ENCODE measurements at regions not wholly inside any gene's neighbourhood (a gene's known extent, or its start where the extent isn't known, plus 50 kb on each side); places are given as distances from the start of the nearest gene placed in this dataset.

DNA sequence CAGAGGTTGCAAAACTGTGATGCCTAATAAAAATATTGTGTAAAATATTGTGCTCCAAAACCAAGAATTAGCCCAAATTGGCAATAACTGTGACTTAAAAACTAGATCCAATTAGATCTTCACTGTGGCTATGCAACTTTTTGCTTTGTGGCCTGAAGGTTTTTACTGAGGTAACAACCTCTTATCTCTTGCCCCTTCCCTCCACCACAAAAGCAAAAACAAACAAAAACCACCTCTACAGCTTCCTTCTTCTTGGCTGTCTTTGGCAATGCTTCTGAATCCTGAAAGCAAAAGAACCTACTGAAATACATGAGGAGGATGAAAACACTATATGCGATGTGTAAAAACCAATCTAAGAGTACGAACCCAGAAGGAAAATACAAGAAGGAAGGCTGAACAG lies 226.7 kb upstream of the MBL2 start:
- TF ChIP-seq, protein P1, sequence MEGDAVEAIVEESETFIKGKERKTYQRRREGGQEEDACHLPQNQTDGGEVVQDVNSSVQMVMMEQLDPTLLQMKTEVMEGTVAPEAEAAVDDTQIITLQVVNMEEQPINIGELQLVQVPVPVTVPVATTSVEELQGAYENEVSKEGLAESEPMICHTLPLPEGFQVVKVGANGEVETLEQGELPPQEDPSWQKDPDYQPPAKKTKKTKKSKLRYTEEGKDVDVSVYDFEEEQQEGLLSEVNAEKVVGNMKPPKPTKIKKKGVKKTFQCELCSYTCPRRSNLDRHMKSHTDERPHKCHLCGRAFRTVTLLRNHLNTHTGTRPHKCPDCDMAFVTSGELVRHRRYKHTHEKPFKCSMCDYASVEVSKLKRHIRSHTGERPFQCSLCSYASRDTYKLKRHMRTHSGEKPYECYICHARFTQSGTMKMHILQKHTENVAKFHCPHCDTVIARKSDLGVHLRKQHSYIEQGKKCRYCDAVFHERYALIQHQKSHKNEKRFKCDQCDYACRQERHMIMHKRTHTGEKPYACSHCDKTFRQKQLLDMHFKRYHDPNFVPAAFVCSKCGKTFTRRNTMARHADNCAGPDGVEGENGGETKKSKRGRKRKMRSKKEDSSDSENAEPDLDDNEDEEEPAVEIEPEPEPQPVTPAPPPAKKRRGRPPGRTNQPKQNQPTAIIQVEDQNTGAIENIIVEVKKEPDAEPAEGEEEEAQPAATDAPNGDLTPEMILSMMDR (IDR thresholded peaks at IDR 0.05) = no peak
- TF ChIP-seq EZH2 (IDR thresholded peaks at IDR 0.05; ENCODE audit: borderline replicate concordance, insufficient read depth, low read depth, low read length, poor library complexity, severe bottlenecking) = no peak

All from B cell (primary cell).